ENCODE measurements at regions not wholly inside any gene's neighbourhood (a gene's known extent, or its start where the extent isn't known, plus 50 kb on each side); places are given as distances from the start of the nearest gene placed in this dataset.
"Not testable (repeated sequence)": the region's sequence is repeated elsewhere in the genome, so short reads cannot be mapped to it uniquely, and the experiment has no call there.

GRCh38 chr2:198280145-198280544, 475.8 kb downstream of the PLCL1 start:
- no peak for DNase-seq

- DNase-seq = no peak
Measured at GRCh38 chr2:198279026-198279425, 474.6 kb downstream of the PLCL1 start.

- no peak for DNase-seq
Measured at GRCh38 chr2:198277181-198277580, 472.8 kb downstream of the PLCL1 start.

- DNase-seq = no peak
Measured at GRCh38 chr2:198273660-198274059, 469.3 kb downstream of the PLCL1 start.

GRCh38 chr2:198270157-198270556, 465.8 kb downstream of the PLCL1 start:
- DNase-seq = not testable (repeated sequence)

- no peak for DNase-seq
Measured at GRCh38 chr2:198268519-198268918, 464.1 kb downstream of the PLCL1 start.

- DNase-seq = no peak
Measured at GRCh38 chr2:198259496-198259895, 455.1 kb downstream of the PLCL1 start.

GRCh38 chr2:198254536-198255090, 450.2 kb downstream of the PLCL1 start:
- no peak for DNase-seq

GRCh38 chr2:198253995-198254394, 449.6 kb downstream of the PLCL1 start:
- no peak for DNase-seq

- DNase-seq = no peak
Measured at GRCh38 chr2:198252472-198252871, 448.1 kb downstream of the PLCL1 start.

- DNase-seq = no peak
Measured at GRCh38 chr2:198242093-198242492, 437.7 kb downstream of the PLCL1 start.

- no peak for DNase-seq
Measured at GRCh38 chr2:198238429-198238828, 434.0 kb downstream of the PLCL1 start.

GRCh38 chr2:198236338-198236737, 431.9 kb downstream of the PLCL1 start:
- DNase-seq = no peak

- no peak for DNase-seq
Measured at GRCh38 chr2:198232281-198232680, 427.9 kb downstream of the PLCL1 start.

GRCh38 chr2:198231562-198231961, 427.2 kb downstream of the PLCL1 start:
- DNase-seq = no peak

GRCh38 chr2:198220763-198221610, 416.6 kb downstream of the PLCL1 start:
- no peak for DNase-seq

GRCh38 chr2:198219292-198219691, 414.9 kb downstream of the PLCL1 start:
- no peak for DNase-seq

GRCh38 chr2:198214114-198214596, 409.8 kb downstream of the PLCL1 start:
- no peak for DNase-seq

GRCh38 chr2:198213253-198213652, 408.9 kb downstream of the PLCL1 start:
- DNase-seq = no peak

- DNase-seq = no peak
Measured at GRCh38 chr2:198211706-198212105, 407.3 kb downstream of the PLCL1 start.

- DNase-seq = no peak
Measured at GRCh38 chr2:198203336-198204069, 399.1 kb downstream of the PLCL1 start.
